Fibroblast of mammary gland (primary cell): ENCODE measurements at regions not wholly inside any gene's neighbourhood (a gene's known extent, or its start where the extent isn't known, plus 50 kb on each side); places are given as distances from the start of the nearest gene placed in this dataset.
A peak's percentile ranks its signal among the peaks of the same experiment; 100 is the strongest.

ENCODE experiments used
- DNase-seq: peaks from one replicate; pipeline ENCODE4 v3.0.0-alpha.2; 2010; ENCODE audit warnings: low read depth
- H3K4me3 ChIP-seq: 2 replicates; pipeline ENCODE4 v1.5.1; 2011; ENCODE audit warnings: low read depth, mild to moderate bottlenecking, low read length, moderate library complexity; ENCODE audit not compliant: control insufficient read depth
- CTCF ChIP-seq: conservative IDR thresholded peaks from 2 replicates; pipeline ENCODE4 v1.5.1; 2011; ENCODE audit warnings: low read depth, low read length, inconsistent platforms; ENCODE audit not compliant: control insufficient read depth, insufficient read depth

GRCh38 chr14:65255029-65255545, 152.8 kb upstream of the MAX start:
- no peak for TF ChIP-seq CTCF
- no peak overlapping the region for H3K4me3 ChIP-seq
- peak; percentile 84 for DNase-seq

GRCh38 chr14:65255583-65256461, 153.5 kb upstream of the MAX start:
- no peak overlapping the region for H3K4me3 ChIP-seq
- DNase-seq, result no peak
- no peak for TF ChIP-seq CTCF

- DNase-seq, result no peak
- H3K4me3 ChIP-seq, result no peak overlapping the region
- no peak for TF ChIP-seq CTCF
Observed at GRCh38 chr14:65256714-65257113, 154.4 kb upstream of the MAX start.

GRCh38 chr14:65257425-65257824, 155.1 kb upstream of the FUT8 start:
- DNase-seq, result no peak
- no peak overlapping the region for H3K4me3 ChIP-seq
- TF ChIP-seq CTCF, result no peak

- no peak for TF ChIP-seq CTCF
Observed at GRCh38 chr14:65258391-65258790, 154.1 kb upstream of the FUT8 start.

GRCh38 chr14:65259000-65259399, 153.5 kb upstream of the FUT8 start:
- TF ChIP-seq CTCF, result no peak
- H3K4me3 ChIP-seq, result no peak overlapping the region
- DNase-seq, result no peak

More at GRCh38 chr14:65258391-65258790, 154.1 kb upstream of the FUT8 start:
- DNase-seq, result peak; percentile 92
- H3K4me3 ChIP-seq, result no peak overlapping the region
